Mucosa of rectum (tissue), 2 donors: ENCODE measurements at regions not wholly inside any gene's neighbourhood (a gene's known extent, or its start where the extent isn't known, plus 50 kb on each side); places are given as distances from the start of the nearest gene placed in this dataset.

Experiments
- H3K27ac ChIP-seq, 2 donors: one replicate each; pipeline ENCODE4 v1.7.0; 2013; ENCODE audit warnings: inconsistent platforms in 2 of 2, low read depth in 2 of 2, low read length in 2 of 2
- H3K27me3 ChIP-seq, 2 donors: one replicate each; pipeline ENCODE4 v1.7.0; 2013; ENCODE audit warnings: low read length in 2 of 2; ENCODE audit not compliant: control insufficient read depth in 2 of 2, insufficient read depth in 2 of 2
- H3K36me3 ChIP-seq, 2 donors: one replicate each; pipeline ENCODE4 v1.7.0; 2013; ENCODE audit warnings: low read length in 2 of 2; ENCODE audit not compliant: control insufficient read depth in 2 of 2, insufficient read depth in 2 of 2
- H3K4me1 ChIP-seq, 2 donors: one replicate each; pipeline ENCODE4 v1.7.0; 2013; ENCODE audit warnings: low read length in 2 of 2, mild to moderate bottlenecking in 1 of 2; ENCODE audit not compliant: control insufficient read depth in 2 of 2, insufficient read depth in 2 of 2
- H3K4me3 ChIP-seq, 2 donors: one replicate each; pipeline ENCODE4 v1.7.0; 2013; ENCODE audit warnings: low read length in 2 of 2
- H3K9ac ChIP-seq, 2 donors: one replicate each; pipeline ENCODE4 v1.7.0; 2013; ENCODE audit warnings: low read length in 2 of 2, low read depth in 1 of 2, mild to moderate bottlenecking in 1 of 2
- H3K9me3 ChIP-seq, 2 donors: one replicate each; pipeline ENCODE4 v1.7.0; 2013; ENCODE audit warnings: low read length in 2 of 2; ENCODE audit not compliant: control insufficient read depth in 2 of 2
- donor health status: healthy.
- donor health status: Normal muscosa, but diverticular disease.

DNA sequence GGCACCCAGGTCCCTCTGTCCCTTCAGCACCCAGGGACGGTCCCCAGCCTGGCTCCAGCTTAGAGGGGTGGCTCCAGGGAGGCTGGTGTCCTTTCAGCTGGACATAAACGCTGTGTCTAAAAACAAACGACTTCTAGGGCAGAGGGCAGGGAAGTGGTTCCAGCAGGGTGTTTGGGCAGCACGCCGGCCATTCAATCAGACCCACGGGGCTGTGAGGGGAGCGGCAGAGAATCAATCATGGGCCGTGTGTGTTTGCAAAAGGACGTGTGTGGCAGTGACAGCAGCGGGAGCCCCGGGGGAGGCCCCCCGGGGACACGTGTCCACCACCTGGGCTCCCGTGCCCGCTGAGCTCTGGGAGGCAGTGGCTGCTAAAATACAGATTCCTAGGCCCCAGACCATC, 127.7 kb downstream of the MN1 start:
- no peak overlapping the region for H3K9ac ChIP-seq
- H3K9me3 ChIP-seq, result peaks cover 0 to 3% of the 10 kb centered on the region in 2 donors
- no peaks in the 10 kb centered on the region for H3K36me3 ChIP-seq
- peaks cover 0 to 7% of the 10 kb centered on the region in 2 donors for H3K27me3 ChIP-seq
- no peak overlapping the region for H3K27ac ChIP-seq
- H3K4me1 ChIP-seq, result peaks cover 0 to 5% of the 10 kb centered on the region in 2 donors
- no peak overlapping the region for H3K4me3 ChIP-seq

- Histone ChIP-seq H3K9ac (no peak overlapping the region), H3K9me3 (peaks cover 0 to 3% of the 10 kb centered on the region in 2 donors), H3K36me3 (no peaks in the 10 kb centered on the region), H3K4me3 (no peak overlapping the region), H3K27ac (no peak overlapping the region), H3K4me1 (peaks cover 0 to 5% of the 10 kb centered on the region in 2 donors), H3K27me3 (peaks cover under 1 to 7% of the 10 kb centered on the region in 2 donors)
Measured at GRCh38 chr22:27674261-27674923, 127.2 kb downstream of the MN1 start.

DNA sequence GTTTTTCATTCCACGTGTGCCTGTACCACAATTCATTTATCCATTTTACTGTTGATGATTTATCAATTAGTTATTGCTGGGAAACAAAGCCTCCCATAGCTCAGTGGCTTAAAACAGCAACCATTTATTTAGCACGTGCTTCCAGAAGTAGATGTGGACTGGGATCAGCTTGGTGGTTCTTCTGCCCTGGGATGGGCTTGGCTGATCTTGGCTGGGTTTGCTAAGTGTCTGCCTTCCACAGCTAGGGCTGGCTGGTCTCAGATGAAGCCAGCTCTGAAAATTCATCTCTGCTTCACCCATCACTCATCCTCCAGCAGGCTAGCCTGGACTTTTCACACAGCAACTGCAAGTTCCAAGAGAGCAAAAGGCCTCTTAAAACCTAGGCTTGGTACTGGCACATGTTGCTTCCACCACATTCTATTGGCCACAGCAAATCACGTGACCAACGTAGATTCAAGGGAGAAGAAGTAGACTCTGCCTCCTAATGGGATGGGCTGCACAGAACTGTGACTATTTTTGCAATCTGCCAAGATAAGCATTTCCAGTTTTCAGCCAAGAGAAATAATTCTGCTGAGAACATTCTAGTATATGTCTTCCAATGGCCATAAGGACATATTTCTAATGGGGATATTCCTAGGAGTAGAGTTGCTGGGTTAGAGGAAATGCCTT, 124.9 kb downstream of the MN1 start:
- H3K27ac ChIP-seq, result no peak overlapping the region

DNA sequence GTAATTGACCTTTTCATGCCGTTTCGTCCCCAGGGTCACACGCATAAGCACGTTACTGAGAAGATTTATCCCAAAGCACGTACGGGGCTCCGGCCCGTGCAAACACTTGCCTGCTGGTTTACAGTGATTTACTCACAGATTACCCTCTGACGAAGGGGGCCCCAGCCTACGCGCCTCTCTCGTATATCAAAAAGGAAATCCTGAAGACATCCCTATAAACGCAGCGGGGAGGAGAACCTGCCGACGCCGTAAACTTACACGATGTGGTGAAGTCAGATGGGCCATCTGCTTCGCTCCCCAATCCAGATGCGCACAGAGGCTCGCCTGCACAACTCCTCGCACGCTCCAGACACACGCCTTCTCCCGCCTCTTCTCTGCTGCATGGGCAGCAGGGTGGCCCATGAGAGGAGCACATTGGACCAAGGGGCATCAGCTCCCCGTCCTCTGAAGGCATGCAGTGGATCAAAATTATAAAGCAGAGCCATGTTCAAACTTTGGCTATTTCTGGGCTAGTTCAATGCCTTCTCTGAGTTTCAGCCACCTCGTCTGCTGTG, 123.6 kb downstream of the MN1 start:
- H3K27me3 ChIP-seq, result peaks cover 0 to 7% of the 10 kb centered on the region in 2 donors
- no peak overlapping the region for H3K4me3 ChIP-seq
- H3K27ac ChIP-seq, result no peak overlapping the region
- peaks cover 0 to 3% of the 10 kb centered on the region in 2 donors for H3K9me3 ChIP-seq
- no peak overlapping the region for H3K9ac ChIP-seq
- H3K4me1 ChIP-seq, result no peaks in the 10 kb centered on the region
- no peaks in the 10 kb centered on the region for H3K36me3 ChIP-seq

More for the DNA sequence above, 124.9 kb downstream of the MN1 start:
- no peaks in the 10 kb centered on the region for H3K4me1 ChIP-seq
- peaks cover 0 to 3% of the 10 kb centered on the region in 2 donors for H3K9me3 ChIP-seq
- H3K36me3 ChIP-seq, result no peaks in the 10 kb centered on the region
- H3K4me3 ChIP-seq, result no peak overlapping the region
- peaks cover 0 to 7% of the 10 kb centered on the region in 2 donors for H3K27me3 ChIP-seq
- no peak overlapping the region for H3K9ac ChIP-seq

GRCh38 chr22:27679176-27679575, 122.4 kb downstream of the MN1 start:
- Histone ChIP-seq H3K9ac (no peak overlapping the region), H3K4me1 (no peaks in the 10 kb centered on the region), H3K4me3 (no peak overlapping the region), H3K27ac (no peak overlapping the region), H3K36me3 (no peaks in the 10 kb centered on the region), H3K9me3 (peaks cover 0 to 3% of the 10 kb centered on the region in 2 donors), H3K27me3 (peaks cover 0 to 7% of the 10 kb centered on the region in 2 donors)

DNA sequence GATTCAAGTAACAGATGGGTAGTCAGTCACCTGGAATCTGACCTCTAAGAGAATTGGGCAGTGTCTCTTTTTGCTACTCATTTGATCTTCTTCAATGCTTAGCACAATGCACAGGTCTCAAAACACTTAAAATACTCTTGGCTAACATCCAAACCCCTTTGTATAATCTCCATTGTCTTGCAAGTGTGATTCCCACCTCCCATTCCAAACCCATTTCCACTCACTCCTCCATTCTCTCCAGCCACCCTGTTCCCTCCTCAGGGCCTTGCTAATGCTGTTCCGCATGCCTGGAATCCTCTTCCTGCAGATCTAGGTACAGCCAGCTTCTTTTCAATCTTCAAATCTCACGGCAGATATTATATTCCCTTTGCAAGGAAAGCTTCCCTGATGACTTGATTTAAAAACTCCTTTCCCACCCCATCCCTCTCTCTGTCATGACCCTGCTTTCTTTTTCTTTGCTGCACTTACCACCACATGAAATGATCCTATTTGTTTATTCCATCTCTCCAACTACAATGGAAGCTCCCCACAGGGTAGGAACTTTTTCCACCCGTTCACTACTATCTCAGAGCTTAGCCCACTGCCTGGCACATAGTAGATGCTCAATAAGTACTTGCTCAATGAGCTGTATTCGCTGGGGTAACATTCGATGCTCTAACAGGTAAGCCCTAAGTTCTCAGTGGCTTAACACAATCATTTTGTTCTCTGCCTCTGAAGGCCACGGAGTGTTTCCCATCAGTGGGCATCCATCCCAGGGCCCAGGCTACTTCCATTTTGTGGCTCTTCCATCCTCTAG, 121.7 kb downstream of the MN1 start:
- Histone ChIP-seq H3K4me1 (no peaks in the 10 kb centered on the region), H3K27me3 (peaks cover 0 to 7% of the 10 kb centered on the region in 2 donors), H3K4me3 (no peak overlapping the region), H3K27ac (no peak overlapping the region), H3K9ac (no peak overlapping the region), H3K36me3 (no peaks in the 10 kb centered on the region), H3K9me3 (peaks cover 0 to 3% of the 10 kb centered on the region in 2 donors)

DNA sequence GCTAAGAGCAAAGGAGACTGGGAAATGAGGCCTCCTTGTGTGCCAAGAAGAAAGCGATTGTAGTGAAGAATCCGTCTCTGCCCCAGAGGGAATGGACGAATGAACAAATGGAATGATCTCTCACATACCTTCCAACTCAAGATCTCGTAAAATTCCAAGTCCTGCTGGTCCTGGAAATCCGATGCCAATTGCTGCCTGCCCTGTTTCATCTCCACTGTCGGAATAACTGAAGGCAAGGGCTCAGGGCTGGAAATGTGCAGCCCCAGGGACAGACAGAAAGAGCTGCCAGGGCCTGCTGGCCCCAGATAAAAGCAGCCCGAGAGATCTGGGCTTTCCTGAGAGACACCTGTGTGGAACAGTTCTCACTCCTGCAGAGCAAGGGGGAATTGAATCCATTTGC, 120.9 kb downstream of the MN1 start:
- H3K27ac ChIP-seq, result no peak overlapping the region
- no peaks in the 10 kb centered on the region for H3K4me1 ChIP-seq
- no peak overlapping the region for H3K9ac ChIP-seq
- H3K36me3 ChIP-seq, result no peaks in the 10 kb centered on the region
- H3K27me3 ChIP-seq, result peaks cover 0 to 7% of the 10 kb centered on the region in 2 donors
- no peak overlapping the region for H3K4me3 ChIP-seq
- H3K9me3 ChIP-seq, result peaks cover 0 to 3% of the 10 kb centered on the region in 2 donors

DNA sequence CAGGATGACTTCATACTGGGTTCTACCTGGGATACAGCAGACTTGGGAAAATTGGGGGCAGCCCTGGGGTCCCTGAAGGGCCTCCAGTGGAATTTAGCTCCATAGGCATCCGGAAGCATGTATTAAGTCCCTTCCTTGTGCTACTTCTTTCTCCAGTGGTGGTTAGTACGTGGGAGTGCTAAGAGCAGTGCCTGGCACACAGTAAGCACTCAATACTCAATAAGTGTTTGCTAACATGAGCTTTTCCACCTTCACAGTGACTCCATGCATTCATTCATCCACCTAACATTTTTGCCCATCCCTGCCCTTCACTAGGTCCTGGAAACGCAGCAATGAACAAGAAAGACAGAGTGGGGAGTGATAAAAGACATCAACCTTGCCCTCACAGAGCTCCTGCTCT, 120.5 kb downstream of the MN1 start:
- H3K36me3 ChIP-seq, result no peaks in the 10 kb centered on the region
- H3K4me1 ChIP-seq, result no peaks in the 10 kb centered on the region
- H3K9me3 ChIP-seq, result peaks cover 0 to 3% of the 10 kb centered on the region in 2 donors
- H3K27me3 ChIP-seq, result peaks cover 0 to 7% of the 10 kb centered on the region in 2 donors
- no peak overlapping the region for H3K27ac ChIP-seq
- H3K4me3 ChIP-seq, result no peak overlapping the region
- H3K9ac ChIP-seq, result no peak overlapping the region

DNA sequence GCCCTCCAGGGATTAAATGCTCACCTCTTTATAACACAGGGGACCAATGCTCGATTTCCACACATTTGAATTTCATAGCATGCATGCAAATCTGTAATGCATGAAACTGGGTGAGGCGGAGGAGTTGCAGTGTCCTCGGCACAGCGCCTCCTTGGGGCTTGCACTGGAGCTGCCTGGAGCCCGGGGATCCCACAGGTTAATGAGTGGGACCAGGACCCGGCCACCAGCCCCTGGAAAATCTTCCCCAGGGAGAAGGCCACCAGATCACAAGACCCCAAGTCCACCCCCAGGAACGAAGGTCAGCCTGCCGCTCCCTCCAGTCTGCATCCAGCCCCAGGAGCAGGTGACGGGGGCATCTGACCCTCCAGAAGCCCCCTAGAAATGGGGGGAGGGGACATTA, 119.1 kb downstream of the MN1 start:
- no peaks in the 10 kb centered on the region for H3K4me1 ChIP-seq
- H3K36me3 ChIP-seq, result no peaks in the 10 kb centered on the region
- peaks cover 0 to 7% of the 10 kb centered on the region in 2 donors for H3K27me3 ChIP-seq
- no peaks in the 10 kb centered on the region for H3K9me3 ChIP-seq
- H3K9ac ChIP-seq, result no peak overlapping the region
- no peak overlapping the region for H3K4me3 ChIP-seq
- no peak overlapping the region for H3K27ac ChIP-seq

DNA sequence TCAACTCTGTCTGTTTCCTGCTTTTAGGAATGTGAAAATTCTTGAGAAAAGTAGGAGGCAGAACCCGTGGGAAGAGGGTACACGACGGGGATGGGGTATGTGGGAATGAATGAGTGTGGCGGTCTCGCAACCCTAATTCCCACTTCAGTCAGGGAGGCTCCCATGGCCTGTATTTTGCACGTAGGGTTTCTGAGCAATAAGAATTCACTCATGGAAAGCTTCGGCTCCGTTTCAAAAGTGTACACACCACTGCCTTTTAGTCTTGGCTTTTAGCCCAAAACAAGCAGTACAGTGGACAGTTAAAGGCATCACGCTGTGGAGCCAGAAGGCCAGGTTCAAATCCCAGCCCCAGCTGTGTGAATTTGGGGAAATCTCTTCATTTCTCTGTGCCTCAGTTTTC, 116.7 kb downstream of the MN1 start:
- Histone ChIP-seq H3K4me1 (no peaks in the 10 kb centered on the region), H3K27ac (no peak overlapping the region), H3K9ac (no peak overlapping the region), H3K9me3 (no peaks in the 10 kb centered on the region), H3K4me3 (no peak overlapping the region), H3K27me3 (peaks cover 0 to 6% of the 10 kb centered on the region in 2 donors), H3K36me3 (no peaks in the 10 kb centered on the region)
